NCI-H69 (cell line): ENCODE measurements at regions not wholly inside any gene's neighbourhood (a gene's known extent, or its start where the extent isn't known, plus 50 kb on each side); places are given as distances from the start of the nearest gene placed in this dataset.
"Not testable (repeated sequence)": the region's sequence is repeated elsewhere in the genome, so short reads cannot be mapped to it uniquely, and the experiment has no call there.

Experiments
- DNase-seq: peaks from one replicate; lab custom pipeline; 2025; lab: John Stamatoyannopoulos, UW

GRCh38 chr9:108039012-108039411 is 549.4 kb upstream of the KLF4 start:
- DNase-seq: no peak

DNA sequence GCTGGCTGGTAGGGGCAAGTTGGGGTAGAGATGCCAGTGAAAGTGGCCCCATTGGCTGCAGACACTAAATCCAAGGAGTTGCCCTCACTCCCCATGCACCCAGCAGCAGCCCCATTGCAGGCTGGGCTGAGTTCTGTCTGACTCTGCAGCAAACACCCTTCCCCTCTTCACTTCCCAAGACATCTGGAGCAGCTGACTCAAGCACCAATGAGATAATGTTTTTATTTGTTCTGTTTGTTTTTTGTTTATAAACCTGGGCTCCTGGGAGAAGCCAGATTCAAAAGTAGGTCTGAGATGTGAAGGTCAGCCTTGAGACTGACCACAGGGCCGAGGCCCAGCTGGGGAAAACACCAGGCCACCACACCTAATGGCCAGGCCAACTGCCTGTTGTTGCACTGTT is 545.9 kb upstream of the KLF4 start:
- no peak for DNase-seq

- peak; percentile 31 for DNase-seq
Measured at GRCh38 chr9:108033976-108034964, 544.7 kb upstream of the KLF4 start.

DNA sequence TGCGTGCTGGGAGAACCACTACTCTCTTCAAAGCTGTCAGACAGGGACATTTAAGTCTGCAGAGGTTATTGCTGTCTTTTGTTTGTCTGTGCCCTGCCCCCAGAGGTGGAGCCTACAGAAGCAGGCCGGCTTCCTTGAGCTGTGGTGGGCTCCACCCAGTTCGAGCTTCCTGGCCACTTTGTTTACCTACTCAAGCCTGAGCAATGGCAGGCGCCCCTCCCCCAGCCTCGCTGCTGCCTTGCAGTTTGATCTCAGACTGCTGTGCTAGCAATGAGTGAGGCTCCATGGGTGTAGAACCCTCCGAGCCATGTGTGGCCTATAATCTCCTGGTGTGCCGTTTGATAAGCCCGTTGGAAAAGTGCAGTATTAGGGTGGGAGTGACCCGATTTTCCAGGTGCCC is 542.5 kb upstream of the KLF4 start:
- DNase-seq: not testable (repeated sequence)

DNA sequence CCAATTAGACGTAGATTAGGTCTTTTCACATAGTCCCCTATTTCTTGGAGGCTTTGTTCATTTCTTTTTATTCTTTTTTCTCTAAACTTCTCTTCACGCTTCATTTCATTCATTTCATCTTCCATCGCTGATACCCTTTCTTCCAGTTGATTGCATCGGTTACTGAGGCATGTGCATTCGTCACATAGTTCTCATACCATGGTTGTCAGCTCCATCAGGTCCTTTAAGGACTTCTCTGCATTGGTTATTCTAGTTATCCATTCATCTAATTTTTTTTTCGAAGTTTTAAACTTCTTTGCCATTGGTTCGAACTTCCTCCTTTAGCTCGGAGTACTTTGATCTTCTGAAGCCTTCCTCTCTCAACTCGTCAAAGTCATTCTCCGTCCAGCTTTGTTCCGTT is 541.7 kb upstream of the KLF4 start:
- not testable (repeated sequence) for DNase-seq

DNA sequence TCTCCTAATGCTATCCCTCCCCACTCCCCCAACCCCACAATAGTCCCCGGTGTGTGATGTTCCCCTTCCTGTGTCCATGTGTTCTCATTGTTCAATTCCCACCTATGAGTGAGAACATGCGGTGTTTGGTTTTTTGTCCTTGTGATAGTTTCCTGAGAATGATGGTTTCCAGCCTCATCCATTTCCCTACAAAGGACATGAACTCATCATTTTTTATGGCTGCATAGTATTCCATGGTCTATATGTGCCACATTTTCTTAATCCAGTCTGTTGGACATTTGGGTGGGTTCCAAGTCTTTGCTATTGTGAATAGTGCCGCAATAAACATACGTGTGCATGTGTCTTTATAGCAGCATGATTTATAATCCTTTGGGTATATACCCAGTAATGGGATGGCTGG is 537.1 kb upstream of the KLF4 start:
- not testable (repeated sequence) for DNase-seq

- DNase-seq: no peak
Measured at GRCh38 chr9:108024604-108025003, 535.0 kb upstream of the KLF4 start.

- no peak for DNase-seq
Measured at GRCh38 chr9:108022246-108022935, 532.8 kb upstream of the KLF4 start.

DNA sequence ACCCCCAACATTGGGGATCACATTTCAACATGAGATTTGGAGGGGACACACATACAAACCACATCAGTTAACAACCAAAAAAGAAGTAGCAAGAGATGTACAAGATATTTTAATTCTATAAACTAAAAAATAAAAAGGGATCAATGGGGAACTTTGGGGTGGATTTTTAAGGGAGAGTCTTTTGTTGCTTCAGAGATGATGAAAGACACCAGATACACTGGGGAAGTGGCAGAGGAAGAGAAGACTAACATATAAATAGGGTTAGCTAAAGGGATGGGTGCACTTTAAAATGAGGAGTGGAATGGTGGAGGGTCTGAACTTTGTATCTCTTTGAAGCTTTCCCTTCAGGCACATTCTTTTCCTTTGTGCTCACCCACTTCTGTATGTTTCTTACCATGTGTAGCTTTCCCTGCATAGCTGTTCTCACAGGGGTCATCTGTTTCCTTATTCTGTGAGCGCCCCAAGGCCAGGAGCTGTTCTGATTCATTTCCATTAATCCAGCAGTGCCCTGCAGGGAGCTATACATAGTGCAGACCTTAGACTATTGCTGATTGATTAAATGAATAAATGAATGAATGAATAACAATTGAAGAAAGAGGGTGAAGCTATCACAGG is 531.6 kb upstream of the KLF4 start:
- DNase-seq: no peak

GRCh38 chr9:108019821-108020220 is 530.3 kb upstream of the KLF4 start:
- no peak for DNase-seq

GRCh38 chr9:108017671-108018070 is 528.1 kb upstream of the KLF4 start:
- no peak for DNase-seq

DNA sequence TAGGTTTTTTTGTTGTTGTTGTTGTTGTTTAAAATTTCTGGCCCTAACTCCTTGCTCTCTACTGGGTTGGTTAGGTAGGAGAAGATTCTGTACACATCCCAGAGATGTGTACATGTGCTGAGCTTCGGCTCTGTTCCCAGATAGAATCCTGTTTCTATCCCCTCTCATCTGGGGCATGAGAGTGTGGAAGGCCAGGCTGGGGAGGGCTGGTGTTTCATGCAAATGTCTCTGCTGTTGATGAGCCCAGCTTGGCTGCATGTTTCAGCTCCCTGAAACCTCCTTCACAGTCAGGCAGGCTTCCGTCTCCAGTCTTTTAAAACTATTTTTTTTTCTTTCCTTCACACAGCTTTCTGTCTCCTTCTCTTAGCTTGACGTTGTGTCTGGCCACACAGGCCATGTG is 526.9 kb upstream of the KLF4 start:
- no peak for DNase-seq

DNA sequence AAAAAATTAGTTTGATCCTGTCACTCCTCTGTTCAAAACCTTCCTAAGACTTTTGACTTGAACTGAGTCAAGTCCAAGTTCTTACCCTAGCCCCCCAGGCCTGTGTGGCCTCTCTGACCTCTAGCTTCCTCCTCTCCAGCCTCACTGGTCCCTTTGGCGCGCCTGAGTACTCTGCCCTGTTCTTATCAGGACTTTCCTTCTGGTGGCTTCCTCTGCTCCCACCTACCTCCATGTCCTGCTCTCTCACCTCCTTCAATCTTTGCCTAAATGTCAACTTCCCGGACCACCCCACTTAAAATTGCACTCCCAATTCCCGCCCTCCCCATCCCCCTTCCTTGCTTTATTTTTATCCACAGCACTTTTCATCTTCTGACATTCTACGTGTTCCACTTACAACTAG is 526.1 kb upstream of the KLF4 start:
- DNase-seq: no peak

DNA sequence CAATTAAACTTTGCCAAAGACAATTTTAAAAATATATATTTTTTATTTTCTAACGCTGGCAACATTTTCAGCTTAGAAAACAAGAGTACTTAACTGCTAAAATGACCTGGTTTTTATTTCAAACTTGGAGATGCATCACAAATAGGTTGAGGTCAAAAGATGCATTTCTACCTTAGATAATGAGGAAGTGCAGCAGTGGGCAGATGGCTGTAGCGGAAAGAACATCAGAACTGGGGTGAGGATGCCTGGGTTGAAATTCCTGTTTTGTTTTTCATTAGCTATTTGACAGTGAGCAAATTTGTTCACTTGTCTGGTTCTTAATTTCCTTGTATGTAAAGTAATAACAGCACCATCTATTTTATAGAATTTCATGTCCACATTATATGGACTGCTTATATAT is 524.8 kb upstream of the KLF4 start:
- DNase-seq: no peak

- no peak for DNase-seq
Measured at GRCh38 chr9:108012886-108013665, 523.5 kb upstream of the KLF4 start.

GRCh38 chr9:108012405-108012804 is 522.8 kb upstream of the KLF4 start:
- no peak for DNase-seq

- DNase-seq: no peak
Measured at GRCh38 chr9:108003526-108003925, 514.0 kb upstream of the KLF4 start.

GRCh38 chr9:108002371-108002956 is 512.9 kb upstream of the KLF4 start:
- DNase-seq: no peak

- no peak for DNase-seq
Measured at GRCh38 chr9:108001237-108001636, 511.7 kb upstream of the KLF4 start.

- DNase-seq: no peak
Measured at GRCh38 chr9:107999890-108000289, 510.3 kb upstream of the KLF4 start.

DNA sequence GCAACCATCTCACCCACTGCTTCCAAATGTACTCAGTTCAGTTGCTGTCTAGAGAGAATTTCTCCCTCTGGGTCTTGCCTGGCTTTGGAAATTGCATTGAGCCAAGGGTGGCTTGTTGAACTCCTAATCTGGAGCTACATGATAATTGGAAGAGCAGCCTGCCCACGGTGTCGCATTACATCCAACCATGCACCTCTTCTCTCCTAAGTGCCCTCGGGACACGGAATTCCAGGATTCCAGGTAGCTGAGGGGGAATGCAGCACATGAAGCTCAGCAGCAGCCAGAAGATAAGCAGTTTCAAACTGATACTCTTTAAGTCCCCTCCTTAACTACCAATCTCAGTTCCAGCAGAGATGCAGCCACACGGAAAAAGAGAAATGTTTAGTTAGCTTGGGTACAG is 509.4 kb upstream of the KLF4 start:
- DNase-seq: peak; percentile 69

DNA sequence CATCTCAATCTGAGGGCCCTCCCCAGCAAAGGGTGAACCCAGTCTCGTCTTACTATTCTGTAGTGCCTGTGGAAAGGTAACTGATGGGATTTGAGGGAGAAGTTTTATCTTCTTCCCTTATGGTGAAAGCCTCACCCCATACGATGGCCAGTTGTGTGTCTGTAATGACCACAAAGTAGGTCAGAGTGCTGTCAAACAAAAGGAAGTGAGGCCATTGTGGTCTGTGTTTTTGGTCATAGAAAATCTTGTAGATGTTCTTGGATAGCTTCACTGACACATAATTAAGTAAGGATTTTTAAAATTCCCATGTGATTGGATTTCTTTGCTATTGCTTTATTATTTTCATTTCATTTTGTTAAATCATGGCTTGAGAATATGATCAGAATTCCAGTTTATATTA is 505.1 kb upstream of the KLF4 start:
- DNase-seq: no peak
